Activated CD4-positive, CD25-positive, alpha-beta regulatory T cell treated with anti-CD3 and anti-CD28 coated beads, Interleukin-2, amount 50 U/mL, for 16 hours (primary cell): ENCODE measurements at regions not wholly inside any gene's neighbourhood (a gene's known extent, or its start where the extent isn't known, plus 50 kb on each side); places are given as distances from the start of the nearest gene placed in this dataset.
"Not testable (repeated sequence)": the region's sequence is repeated elsewhere in the genome, so short reads cannot be mapped to it uniquely, and the experiment has no call there.

Source experiments
- DNase-seq: peaks from one replicate; pipeline ENCODE4 v3.0.0-alpha.2; 2020; ENCODE audit warnings: low read depth, low spot score

DNA sequence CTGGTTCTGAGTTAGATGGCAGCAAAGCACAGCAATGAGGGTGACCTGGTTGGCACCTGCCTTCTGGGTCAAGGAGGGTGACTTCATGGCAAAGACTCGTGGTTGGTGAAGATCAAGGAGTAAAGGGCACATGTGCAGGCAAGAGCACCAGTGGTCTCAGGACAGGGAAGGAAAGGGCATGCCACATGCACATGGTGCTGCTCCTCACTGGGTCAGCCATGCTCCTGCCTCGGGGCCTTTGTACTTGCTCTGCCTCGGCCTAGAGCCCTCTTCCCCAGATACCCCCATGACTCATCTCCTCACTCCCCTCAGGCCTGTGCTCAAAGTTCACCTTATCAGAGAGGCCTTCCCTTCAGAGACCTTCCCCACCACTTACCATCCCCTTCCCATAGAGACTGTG is 106.7 kb upstream of the KDM7A start:
- DNase-seq: no peak

DNA sequence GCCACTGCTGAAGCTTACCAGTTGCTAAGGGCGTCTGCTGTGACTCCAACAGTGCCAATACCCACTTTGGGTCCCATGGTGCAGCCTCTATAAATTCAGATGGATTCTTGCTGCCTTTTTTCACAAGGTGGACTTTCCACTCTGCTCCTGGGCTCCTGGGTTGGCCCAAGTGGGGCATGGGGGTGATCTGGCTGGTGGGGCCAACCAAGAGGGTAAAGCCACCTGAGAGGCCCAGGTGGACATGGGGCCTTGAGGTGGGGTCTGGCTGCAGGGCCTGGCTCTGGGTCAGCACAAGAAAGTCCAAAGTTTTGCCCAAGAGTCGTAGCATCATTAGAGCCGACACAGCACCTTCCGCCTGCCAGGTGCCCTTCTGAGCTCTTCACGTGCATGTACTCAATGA is 105.2 kb upstream of the KDM7A start:
- no peak for DNase-seq

DNA sequence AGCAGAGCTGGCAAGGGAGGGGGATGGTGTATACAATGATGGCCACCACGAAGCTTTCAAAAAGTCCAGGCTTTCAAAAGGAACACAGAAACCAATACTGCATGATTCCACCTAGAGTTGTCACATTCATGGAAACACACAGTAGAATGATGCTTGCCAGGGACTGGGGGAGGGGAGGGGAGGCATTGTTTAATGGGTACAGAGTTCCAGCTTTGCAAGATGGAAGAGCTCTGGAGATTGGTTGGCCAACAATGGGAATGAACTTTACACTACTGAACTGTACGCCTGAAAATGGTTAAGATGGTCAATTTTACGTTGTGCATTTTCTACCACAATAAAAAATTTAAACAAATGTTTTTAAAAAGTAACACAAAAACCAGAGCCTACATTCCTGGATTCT is 104.5 kb upstream of the KDM7A start:
- no peak for DNase-seq

DNA sequence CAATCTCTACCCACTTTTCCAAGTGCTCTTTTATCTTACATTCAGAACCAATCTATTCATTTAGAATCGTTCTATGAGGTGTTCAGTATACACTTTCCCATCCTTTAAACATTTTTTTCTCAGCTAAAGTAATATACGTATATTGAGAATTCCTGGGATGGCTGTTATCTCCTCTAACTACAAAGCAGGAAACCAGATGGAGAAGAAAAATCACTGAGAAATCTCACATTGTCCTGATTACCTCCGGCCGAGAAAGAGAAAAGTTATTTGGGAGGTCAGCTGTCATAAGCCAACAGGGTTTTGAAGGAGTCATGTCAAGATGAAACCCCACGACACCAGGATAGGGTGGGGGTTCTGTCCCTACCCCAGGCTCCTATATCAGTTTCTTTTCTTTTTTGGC is 99.2 kb upstream of the KDM7A start:
- no peak for DNase-seq

DNA sequence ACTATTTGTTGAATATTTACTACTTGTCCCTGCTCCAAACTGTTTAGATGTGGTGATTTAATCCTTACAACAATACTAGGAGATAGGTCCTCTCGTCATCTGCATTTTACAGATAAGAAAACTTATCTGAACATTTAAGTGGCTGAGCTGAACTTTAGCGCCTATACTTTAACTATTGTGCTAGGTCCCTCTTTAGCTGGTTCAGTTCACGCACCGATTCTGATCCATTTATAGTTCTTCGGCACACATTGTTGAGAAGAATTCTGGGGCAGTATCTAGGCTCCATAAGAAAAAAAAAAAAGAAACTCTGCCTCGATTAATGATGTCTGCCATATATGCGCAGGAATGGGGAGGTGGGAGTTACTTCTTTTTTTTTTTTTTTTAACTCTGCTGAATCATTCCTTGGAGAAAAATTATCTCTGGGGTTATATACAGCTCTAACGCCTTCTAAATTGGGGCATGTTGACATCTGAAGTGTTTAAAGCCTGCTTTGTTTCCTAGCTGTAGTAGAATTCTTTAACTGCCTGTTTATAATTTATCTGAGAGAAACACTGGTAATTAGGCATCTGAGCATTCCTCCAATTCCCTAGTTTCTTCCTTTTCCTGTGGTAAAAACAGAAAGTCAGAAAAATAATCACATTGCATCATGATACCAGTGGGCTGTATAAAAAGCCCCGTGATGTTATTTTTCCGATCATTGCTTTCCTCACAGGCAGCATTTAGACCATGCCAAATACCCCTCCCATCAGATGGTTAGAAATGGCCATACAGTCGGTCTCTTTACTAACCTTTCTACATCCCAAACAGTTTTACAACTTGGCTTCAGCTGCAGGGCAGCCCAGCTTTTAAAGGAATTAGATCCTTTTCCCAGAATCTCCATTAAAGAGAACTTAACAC is 98.5 kb upstream of the KDM7A start:
- no peak for DNase-seq

DNA sequence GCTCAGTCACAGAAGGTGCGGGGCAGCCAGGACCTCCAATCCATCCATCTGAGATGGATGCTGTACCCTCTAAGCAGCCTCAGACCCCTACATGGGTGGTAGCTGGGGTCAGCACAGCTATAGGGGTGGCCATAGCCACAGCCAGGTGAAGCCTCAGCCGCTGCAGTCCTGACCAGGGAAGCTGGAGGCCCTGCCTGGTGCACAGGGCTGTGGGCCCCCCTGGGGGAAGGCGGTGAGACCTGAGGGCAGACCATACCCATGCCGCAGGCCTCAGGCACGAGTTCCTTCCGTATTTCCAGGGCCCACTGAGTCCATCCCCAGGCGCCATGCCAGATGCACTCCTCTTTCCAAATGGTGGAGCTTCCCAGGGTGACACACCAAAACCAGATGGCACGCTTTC is 96.6 kb upstream of the KDM7A start:
- DNase-seq: no peak

DNA sequence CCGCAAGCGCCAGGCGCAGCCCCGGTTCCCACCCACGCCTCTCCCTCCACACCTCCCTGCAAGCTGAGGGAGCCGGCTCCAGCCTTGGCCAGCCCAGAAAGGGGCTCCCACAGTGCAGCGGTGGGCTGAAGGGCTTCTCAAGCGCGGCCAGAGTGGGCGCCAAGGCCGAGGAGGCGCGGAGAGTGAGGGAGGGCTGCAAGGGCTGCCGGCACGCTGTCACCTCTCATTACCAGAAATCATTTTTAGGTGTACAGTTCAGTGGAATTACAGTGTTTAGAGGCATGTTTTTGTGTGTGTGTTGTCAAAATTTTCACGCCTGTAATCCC is 94.8 kb upstream of the KDM7A start:
- not testable (repeated sequence) for DNase-seq

DNA sequence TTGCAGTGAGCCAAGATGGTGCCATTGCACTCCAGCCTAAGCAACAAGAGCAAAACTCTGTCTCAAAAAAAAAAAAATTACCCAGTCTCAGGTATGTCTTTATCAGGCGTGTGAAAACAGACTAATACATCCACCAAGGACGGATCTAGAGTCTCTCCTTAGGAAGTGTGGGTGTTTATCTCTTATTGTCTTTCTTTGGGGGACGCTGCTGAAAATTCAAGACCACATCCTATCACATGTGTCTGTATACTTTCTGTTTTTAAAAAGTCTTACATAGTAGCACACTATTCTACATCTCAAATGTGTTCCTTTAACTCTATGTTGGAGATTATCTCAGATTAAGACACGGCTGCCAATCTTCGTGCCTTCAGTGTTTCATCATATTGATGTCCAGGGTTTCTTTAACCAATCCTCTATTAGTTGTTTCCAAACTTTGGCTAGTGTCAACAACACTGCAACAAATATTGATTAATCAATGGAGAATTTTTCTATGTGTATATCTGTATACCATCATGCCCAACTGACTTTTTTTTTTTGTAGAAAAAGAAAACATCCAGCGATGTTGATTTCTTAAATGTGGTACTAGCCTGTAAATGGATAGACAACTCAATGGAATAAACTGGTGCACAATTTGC is 92.3 kb upstream of the KDM7A start:
- no peak for DNase-seq

DNA sequence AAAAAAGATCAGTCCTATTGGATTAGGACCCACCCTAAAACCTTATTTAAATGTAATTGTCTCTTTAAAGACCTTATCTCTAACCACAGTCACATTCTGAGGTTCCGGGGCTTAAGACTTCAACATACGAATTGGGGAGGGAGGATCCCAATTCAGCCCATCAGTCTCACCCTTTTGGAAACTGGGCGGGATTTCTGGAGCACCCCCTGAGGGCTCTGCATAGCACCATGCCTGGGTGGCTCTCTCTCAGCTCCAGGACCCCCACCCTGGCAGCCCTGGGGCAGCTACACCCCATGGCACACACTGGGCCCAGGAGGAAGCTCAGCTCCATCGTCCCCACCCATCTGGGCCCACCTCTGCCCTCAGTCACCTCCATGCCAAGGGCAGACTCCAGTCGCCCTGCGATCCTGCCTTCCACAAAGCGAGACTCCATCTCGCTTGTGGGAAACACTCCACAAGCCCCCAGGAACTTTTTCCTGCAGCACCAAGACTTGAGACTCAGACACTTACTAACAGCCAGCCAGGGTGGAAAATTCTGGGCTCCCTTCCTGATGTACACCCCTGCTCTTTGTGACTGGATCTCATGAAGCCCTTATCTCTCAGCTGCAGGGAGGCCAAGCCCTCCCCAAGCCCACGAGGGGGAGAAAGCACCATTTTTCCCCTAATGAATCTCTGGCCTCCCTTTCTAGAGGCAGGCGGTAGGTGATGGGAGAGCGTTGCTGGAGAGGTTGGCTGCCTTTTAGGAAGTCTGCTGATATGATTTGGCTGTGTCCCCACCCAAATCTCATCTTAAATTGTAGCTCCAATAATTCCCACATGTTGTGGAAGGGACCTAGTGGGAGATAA is 90.8 kb upstream of the KDM7A start:
- DNase-seq: no peak

DNA sequence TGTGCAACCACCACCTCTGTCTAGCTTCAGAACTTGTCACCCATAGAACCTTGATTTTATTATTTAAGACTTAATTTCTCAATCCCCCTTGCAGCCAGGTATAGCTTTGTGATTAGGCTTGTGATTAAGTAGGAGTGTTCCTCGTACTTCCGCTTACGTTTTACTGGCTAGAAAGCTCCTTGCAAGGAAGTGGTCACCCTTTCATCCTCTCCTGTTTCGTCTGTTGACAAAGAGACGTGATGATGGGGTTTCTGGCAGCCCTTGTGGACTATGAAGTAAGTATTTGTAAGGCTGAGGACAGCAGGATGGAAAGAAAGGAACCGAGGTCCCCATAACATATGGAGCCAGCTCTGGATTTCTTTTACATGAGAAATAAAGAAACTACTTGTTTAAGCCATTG is 86.5 kb upstream of the KDM7A start:
- DNase-seq: no peak

DNA sequence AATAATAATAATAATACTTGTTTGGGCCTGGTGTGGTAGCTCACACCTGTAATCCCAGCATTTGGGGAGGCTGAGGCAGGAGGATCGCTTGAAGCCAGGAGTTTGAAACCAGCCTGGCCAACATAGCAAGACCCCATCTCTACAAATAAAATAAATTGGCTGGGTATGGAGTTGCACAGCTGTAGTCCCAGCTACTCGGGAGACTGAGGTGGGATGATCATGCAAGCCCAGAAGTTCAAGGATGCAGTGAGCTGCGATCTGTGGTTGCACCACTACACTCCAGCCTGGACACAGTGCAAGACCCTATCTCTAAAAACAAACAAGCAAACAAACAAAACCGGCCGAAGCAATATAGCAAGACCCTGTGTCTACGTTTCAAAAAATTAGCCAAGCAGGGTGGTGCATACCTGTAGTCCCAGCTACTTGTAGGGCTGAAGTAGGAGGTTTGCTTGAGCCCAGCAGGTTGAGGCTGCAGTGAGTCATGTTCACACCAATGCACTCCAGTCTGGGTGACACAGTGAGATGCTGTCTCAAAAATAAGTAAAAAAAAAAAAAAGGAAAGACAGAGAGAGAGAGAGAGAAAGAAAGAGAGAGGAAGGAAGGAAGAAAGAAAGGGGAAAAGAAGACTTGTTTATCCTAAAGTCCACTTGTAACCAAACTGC is 85.6 kb upstream of the KDM7A start:
- no peak for DNase-seq

DNA sequence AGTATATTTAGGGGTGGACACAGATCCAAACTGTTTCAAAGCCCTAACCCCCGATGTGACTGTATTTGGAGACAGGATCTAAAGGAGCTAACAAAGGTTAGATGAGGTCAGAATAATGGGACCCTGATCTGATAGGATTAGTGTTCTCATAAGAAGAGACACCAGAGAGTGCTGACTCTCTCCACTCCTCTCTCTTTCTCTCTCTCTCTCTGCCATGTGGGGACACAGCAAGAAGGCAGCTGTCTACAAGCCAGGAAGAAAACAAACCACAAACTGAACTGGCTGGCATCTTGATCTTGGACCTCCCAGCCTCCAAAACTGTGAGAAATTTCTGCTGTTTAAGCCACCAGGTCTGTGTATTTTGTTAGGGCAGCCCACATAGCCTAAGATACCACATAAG is 84.7 kb upstream of the KDM7A start:
- no peak for DNase-seq

DNA sequence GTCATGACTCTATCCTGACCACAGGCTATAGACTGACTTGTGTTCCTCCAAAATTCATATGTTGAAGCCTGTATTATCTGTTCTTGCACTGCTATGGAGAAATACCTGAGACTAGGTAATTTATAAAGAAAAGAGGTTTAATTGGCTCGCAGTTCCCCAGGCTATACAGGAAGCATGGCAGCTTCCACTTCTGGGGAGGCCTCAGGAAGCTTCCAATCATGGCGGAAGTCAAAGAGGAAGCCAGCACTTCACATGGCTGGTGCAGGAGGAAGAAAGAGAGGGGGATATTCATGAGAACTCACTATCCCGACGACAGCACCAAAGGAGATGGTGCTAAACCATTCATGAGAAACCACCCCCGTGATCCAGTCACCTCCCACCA is 84.3 kb upstream of the KDM7A start:
- DNase-seq: no peak

DNA sequence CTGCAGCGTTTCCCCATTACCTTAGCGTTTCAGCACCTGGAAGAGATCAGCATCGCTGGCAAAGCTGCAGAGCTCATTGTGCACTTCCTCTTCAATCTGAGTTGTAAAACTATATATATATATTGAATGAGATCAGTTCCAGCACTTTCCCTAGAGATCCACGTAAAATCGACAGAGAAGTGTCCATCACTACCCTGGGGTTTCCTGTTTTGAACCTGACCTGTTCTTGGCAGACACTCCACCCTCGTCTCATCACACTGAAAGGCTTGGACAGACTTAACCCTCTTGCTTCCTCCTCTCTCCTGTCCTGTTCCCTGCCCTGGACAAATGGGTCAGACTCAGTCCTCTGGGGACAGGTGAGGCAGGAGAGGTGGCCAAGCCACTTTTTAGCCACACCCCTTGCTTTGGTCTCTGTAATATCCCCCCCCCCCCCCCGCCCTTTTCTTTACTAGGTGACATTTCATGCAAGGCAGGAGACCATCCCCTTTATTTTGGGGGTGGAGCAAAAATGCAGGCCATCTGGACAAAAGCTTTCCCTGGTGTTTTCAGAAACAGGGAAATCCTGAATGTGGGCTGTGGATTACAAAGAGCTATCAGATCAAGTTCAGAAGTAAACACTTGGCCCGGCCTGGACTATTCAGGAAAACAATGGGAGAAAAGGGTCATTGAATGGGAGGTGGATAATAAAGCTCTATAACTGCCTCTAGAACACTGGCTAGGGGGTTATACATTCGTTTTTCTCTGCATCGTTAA is 83.7 kb upstream of the KDM7A start:
- no peak for DNase-seq

DNA sequence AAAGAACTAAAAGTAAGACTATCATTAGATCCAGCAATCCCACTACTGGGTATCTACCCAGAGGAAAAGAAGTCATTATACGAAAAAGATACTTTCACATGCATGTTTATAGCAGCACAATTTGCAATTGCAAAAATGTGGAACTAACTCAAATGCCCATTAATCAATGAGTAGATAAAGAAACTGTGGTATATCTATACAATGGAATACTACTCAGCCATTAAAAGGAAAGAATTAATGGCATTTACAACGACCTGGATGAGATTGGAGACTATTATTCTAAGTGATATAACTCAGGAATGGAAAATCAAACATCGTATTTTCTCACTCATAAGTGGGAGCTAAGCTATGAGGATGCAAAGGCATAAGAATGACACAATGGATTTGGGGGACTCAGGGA is 80.5 kb upstream of the KDM7A start:
- DNase-seq: not testable (repeated sequence)

DNA sequence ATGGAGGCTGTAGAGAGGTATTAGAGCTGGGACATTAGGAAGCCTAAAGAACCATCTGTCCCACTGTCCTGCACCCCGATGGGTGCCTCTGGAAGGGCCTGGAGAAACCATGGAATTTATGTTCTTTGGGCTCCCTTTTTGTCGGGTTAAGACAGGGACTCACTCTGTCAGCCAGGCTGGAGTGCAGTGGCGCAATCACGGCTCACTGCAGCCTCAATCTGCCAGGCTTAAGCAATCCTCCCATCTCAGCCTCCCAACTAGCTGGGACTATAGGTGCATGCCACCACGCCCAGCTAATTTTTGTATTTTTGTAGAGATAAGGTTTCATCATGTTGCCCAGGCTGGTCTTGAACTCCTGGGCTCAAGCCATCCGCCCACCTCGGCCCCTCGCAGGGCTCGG is 78.2 kb upstream of the KDM7A start:
- DNase-seq: not testable (repeated sequence)

DNA sequence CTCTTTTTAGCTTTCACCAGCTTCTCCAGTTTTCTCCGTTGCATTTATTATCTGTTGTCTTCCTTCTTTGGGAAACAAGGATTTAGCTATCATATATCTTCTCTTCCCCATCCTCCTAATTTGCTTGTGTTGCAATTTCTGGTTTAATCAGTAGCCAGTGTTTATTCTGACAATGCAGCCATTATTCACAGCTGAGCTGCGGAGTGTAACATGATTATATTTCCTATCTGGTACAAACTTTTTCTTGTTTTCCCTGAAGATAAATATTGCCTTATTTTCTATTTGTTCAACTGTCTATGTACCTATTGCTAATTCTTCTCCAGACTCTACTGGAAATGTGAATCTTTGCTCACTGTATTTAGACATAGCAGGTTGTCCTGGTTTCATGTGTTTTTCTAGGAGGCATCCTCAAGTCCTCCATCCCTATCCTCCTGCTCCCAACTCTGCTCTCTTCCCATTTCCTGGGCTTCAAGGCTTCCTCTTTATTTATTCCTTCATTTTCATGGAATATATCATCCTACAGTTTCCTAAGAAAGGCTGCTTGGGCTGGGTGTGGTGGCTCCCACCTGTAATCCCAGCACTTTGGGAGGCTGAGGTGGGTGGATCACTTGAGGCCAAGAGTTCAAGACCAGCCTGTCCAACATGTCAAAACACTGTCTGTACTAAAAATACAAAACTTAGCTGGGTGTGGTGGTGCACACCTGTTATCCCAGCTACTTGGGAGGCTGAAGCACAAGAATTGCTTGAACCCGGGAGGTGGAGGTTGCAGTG is 72.4 kb upstream of the KDM7A start:
- DNase-seq: no peak

DNA sequence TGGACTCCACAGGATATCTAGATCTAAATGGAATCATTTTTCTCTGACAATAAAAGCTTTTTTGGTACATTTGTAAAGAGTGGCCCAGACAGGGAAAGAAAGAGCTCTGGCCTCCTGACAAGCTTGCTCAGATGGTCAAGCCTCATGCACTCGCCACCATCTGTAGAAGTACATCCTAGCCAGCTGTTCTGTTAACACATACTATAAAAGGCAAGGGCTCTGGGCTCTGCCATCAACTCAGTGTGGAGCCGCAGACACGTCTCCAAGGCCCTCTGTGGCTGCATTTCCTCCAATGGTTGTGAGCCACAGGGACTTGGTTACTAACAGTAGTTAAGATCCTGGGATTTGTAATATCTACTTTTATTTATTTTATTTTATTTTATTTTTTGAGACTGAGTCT is 70.8 kb upstream of the KDM7A start:
- DNase-seq: no peak

DNA sequence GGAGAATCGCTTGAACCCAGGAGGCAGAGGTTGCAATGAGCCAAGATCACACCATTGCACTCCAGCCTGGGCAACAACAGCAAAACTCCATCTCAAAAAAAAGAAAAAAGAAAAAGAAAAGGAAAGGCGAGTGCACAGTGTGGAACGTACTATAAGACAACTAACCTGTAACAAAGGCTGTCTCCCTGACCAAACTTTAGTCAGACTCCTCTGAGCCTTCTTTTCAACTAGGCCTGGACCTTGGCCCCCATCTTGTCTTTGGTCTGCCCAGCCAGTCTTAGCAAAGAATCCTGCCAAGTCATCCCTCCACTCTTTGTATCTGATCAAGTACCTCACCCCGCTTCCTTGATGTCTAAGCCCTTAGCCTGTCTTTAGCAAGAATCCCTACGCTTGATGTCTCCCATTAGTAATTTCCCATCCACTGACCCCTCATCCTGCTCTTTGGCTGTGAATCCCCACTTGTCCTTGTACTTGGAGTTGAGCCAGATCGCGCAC is 68.9 kb upstream of the KDM7A start:
- DNase-seq: no peak
